ENCODE measurements at regions not wholly inside any gene's neighbourhood (a gene's known extent, or its start where the extent isn't known, plus 50 kb on each side); places are given as distances from the start of the nearest gene placed in this dataset.

DNA sequence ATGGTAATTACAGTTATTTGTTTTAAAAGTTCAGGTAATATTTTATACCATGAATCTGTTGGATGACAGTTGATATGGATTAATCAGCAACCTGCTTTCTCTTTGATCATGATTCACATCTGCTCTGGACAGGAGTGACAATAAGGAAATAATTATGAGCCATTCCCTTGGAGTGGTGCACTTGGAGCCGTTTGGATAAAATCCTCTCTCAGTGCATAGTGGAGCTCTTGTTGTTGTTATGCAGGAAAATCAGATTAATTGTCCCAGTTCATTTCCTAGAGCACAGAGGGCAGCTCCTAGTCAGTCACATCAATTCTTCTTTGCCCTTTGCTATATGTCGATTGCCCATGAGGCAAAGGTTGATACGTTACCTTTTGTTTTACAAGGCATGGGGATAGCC lies 668.3 kb upstream of the NR3C2 start:
- TF ChIP-seq, protein P1, sequence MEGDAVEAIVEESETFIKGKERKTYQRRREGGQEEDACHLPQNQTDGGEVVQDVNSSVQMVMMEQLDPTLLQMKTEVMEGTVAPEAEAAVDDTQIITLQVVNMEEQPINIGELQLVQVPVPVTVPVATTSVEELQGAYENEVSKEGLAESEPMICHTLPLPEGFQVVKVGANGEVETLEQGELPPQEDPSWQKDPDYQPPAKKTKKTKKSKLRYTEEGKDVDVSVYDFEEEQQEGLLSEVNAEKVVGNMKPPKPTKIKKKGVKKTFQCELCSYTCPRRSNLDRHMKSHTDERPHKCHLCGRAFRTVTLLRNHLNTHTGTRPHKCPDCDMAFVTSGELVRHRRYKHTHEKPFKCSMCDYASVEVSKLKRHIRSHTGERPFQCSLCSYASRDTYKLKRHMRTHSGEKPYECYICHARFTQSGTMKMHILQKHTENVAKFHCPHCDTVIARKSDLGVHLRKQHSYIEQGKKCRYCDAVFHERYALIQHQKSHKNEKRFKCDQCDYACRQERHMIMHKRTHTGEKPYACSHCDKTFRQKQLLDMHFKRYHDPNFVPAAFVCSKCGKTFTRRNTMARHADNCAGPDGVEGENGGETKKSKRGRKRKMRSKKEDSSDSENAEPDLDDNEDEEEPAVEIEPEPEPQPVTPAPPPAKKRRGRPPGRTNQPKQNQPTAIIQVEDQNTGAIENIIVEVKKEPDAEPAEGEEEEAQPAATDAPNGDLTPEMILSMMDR (IDR thresholded peaks at IDR 0.05) = no peak
- TF ChIP-seq POLR2A (IDR thresholded peaks at IDR 0.05) = no peak
